SK-N-SH (cell line): ENCODE measurements at regions not wholly inside any gene's neighbourhood (a gene's known extent, or its start where the extent isn't known, plus 50 kb on each side); places are given as distances from the start of the nearest gene placed in this dataset.
A peak's percentile ranks its signal among the peaks of the same experiment; 100 is the strongest.

Source experiments
- CTCF ChIA-PET: fragments of 300-600, 350-600 bp; formaldehyde crosslinking; extraction: SDS; loops from one replicate; lab custom pipeline; 2021; lab: Yijun Ruan, JAX
- POLR2A ChIA-PET: fragments of 350-600 bp; sonication (Branson Sonifier 250); formaldehyde crosslinking; extraction: SDS; loops from one replicate; lab custom pipeline; 2020; ENCODE audit warnings: antibody characterized with exemption, inconsistent platforms; lab: Yijun Ruan, JAX
- DNase-seq: peaks from one replicate; pipeline ENCODE4 v3.0.0; 2012
- H2AFZ ChIP-seq: fragments of 200-600 bp; sonication (generic); 2 replicates; pipeline ENCODE4 v1.8.1; 2016; ENCODE audit warnings: antibody characterized with exemption, mild to moderate bottlenecking, low read depth
- H3F3A ChIP-seq: fragments of 200-600 bp; sonication (generic); replicated peaks from 2 replicates; pipeline ENCODE3; 2016; ENCODE audit warnings: antibody characterized with exemption, mild to moderate bottlenecking; ENCODE audit not compliant: insufficient read depth
- H3K27ac ChIP-seq, 2 experiments: fragments of 200-500 bp in 1 of 2; fragments of 200-600 bp in 1 of 2; sonication (Bioruptor generic) in 1 of 2; sonication (generic), shearing (Covaris generic) in 1 of 2; 2 replicates each; pipeline versions ENCODE4 v1.5.1 to v1.6.1; 2014 to 2016; ENCODE audit warnings: low read depth in 2 of 2, inconsistent platforms in 1 of 2, low read length in 1 of 2, mild to moderate bottlenecking in 1 of 2, mixed read lengths in 1 of 2
- H3K27me3 ChIP-seq: fragments of 200-600 bp; sonication (generic), shearing (Covaris generic); 2 replicates; pipeline ENCODE4 v1.6.1; 2016; ENCODE audit warnings: mixed run types; ENCODE audit not compliant: insufficient read depth
- H3K36me3 ChIP-seq, 2 experiments: fragments of 200-500 bp in 1 of 2; fragments of 200-600 bp in 1 of 2; sonication (Bioruptor generic) in 1 of 2; sonication (generic) in 1 of 2; replicated peaks in 1 of 2; 2 replicates each; pipeline versions ENCODE3 to v1.5.1; 2014 to 2016; ENCODE audit warnings: low read length in 1 of 2, mild to moderate bottlenecking in 1 of 2; ENCODE audit not compliant: insufficient read depth in 2 of 2, control insufficient read depth in 1 of 2
- H3K4me1 ChIP-seq, 2 experiments: fragments of 200-500 bp in 1 of 2; fragments of 200-600 bp in 1 of 2; sonication (Bioruptor generic) in 1 of 2; sonication (generic), shearing (Covaris generic) in 1 of 2; 2 replicates each; pipeline versions ENCODE4 v1.5.1 to v1.6.1; 2014 to 2016; ENCODE audit warnings: low read depth in 1 of 2, low read length in 1 of 2, mixed run types in 1 of 2; ENCODE audit not compliant: insufficient read depth in 2 of 2, control insufficient read depth in 1 of 2
- H3K4me2 ChIP-seq: fragments of 200-600 bp; sonication (generic), shearing (Covaris generic); 2 replicates; pipeline ENCODE4 v1.6.1; 2017; ENCODE audit warnings: mixed run types
- H3K4me3 ChIP-seq, 2 experiments: fragments of 200-500 bp in 1 of 2; fragments of 200-600 bp in 1 of 2; sonication (Bioruptor generic) in 1 of 2; sonication (generic), shearing (Covaris generic) in 1 of 2; 2 replicates each; pipeline versions ENCODE4 v1.5.1 to v1.8.1; 2014 to 2016; ENCODE audit warnings: low read depth in 2 of 2, inconsistent platforms in 1 of 2, low read length in 1 of 2, mild to moderate bottlenecking in 1 of 2, mixed read lengths in 1 of 2, moderate library complexity in 1 of 2
- H3K79me2 ChIP-seq: fragments of 200-600 bp; sonication (generic); 2 replicates; pipeline ENCODE4 v1.8.1; 2017; ENCODE audit warnings: mild to moderate bottlenecking; ENCODE audit not compliant: insufficient read depth
- H3K9ac ChIP-seq: fragments of 200-600 bp; sonication (generic); 2 replicates; pipeline ENCODE4 v1.6.1; 2017; ENCODE audit warnings: mixed run types
- H3K9me2 ChIP-seq: fragments of 200-600 bp; sonication (generic); 2 replicates; pipeline ENCODE4 v1.6.1; 2017; ENCODE audit warnings: mixed run types
- H3K9me3 ChIP-seq: fragments of 200-600 bp; sonication (generic); 2 replicates; pipeline ENCODE4 v1.6.1; 2017; ENCODE audit warnings: mixed run types, mild to moderate bottlenecking, moderate library complexity
- H4K20me1 ChIP-seq: fragments of 200-600 bp; sonication (generic); 2 replicates; pipeline ENCODE4 v1.6.1; 2017; ENCODE audit warnings: mild to moderate bottlenecking, mixed run types; ENCODE audit not compliant: insufficient read depth
- CHD2 ChIP-seq: fragments of 150-350 bp; IDR thresholded peaks from 2 replicates; pipeline ENCODE4 v1.6.1; 2018; ENCODE audit warnings: low read length; ENCODE audit not compliant: partially characterized antibody
- CTCF ChIP-seq: fragments of 200-600 bp; sonication (generic); IDR thresholded peaks from 2 replicates; pipeline ENCODE4 v1.6.1; 2017; ENCODE audit warnings: antibody characterized with exemption, mild to moderate bottlenecking, moderate library complexity
- ELF1 ChIP-seq: IDR thresholded peaks from 2 replicates; pipeline ENCODE4 v1.4.0; 2012
- EZH2phosphoT487 ChIP-seq: fragments of 200-600 bp; sonication (generic); IDR thresholded peaks from 2 replicates; pipeline ENCODE4 v1.6.1; 2017; ENCODE audit warnings: low read depth, mixed run types, mild to moderate bottlenecking, antibody characterized with exemption, moderate library complexity, borderline replicate concordance
- FOXJ3 ChIP-seq: sonication (generic); formaldehyde crosslinking; IDR thresholded peaks from 2 replicates; pipeline ENCODE4 v1.5.1; 2020; ENCODE audit warnings: mild to moderate bottlenecking, missing genetic modification reagents
- GABPA ChIP-seq: IDR thresholded peaks from 2 replicates; pipeline ENCODE4 v1.4.0; 2012; ENCODE audit warnings: low read depth, mild to moderate bottlenecking
- GATA2 ChIP-seq: sonication (generic); formaldehyde crosslinking; IDR thresholded peaks from 2 replicates; pipeline ENCODE4 v1.5.0; 2020; ENCODE audit warnings: mild to moderate bottlenecking, missing genetic modification reagents
- MEF2A ChIP-seq: IDR thresholded peaks from 2 replicates; pipeline ENCODE4 v1.4.0; 2012; ENCODE audit warnings: low read depth, borderline replicate concordance
- NFIC ChIP-seq: IDR thresholded peaks from 2 replicates; pipeline ENCODE4 v1.4.0; 2012; ENCODE audit warnings: borderline replicate concordance
- NRF1 ChIP-seq: IDR thresholded peaks from 2 replicates; pipeline ENCODE4 v1.6.1; 2012; ENCODE audit warnings: low read depth, mild to moderate bottlenecking, low read length
- RCOR1 ChIP-seq: fragments of 150-350 bp; IDR thresholded peaks from 2 replicates; pipeline ENCODE4 v1.6.1; 2017; ENCODE audit warnings: antibody characterized with exemption, low read length
- RFX5 ChIP-seq: IDR thresholded peaks from 2 replicates; pipeline ENCODE4 v1.6.1; 2012; ENCODE audit warnings: mild to moderate bottlenecking, improper control_type of control experiment, low read length
- RXRA ChIP-seq: IDR thresholded peaks from 2 replicates; pipeline ENCODE4 v1.4.0; 2012; ENCODE audit warnings: low read depth, mild to moderate bottlenecking, borderline replicate concordance
- SMC3 ChIP-seq: IDR thresholded peaks from 2 replicates; pipeline ENCODE4 v1.6.1; 2012; ENCODE audit warnings: low read depth, low read length, improper control_type of control experiment
- TCF12 ChIP-seq: IDR thresholded peaks from 2 replicates; pipeline ENCODE4 v1.4.0; 2012
- TEAD4 ChIP-seq: IDR thresholded peaks from 2 replicates; pipeline ENCODE4 v1.4.0; 2012; ENCODE audit warnings: mild to moderate bottlenecking, borderline replicate concordance; ENCODE audit not compliant: insufficient read depth
- ZBTB33 ChIP-seq: IDR thresholded peaks from 2 replicates; pipeline ENCODE4 v1.4.0; 2012; ENCODE audit warnings: low read depth, borderline replicate concordance
- WGBS: methylation state at CpG from one replicate; pipeline ENCODE4 v1.1.6; 2017; ENCODE audit warnings: low lambda C conversion rate; 5-methylcytosine and 5-hydroxymethylcytosine counted together
- TF ChIP-seq, protein P1 (sequence below): IDR thresholded peaks from 2 replicates; pipeline ENCODE4 v1.4.0; 2012; ENCODE audit warnings: low read depth, borderline replicate concordance

GRCh38 chr2:45279356-45279755, 270.1 kb upstream of the SIX2 start:
- peaks cover 14 to 56% of the 10 kb centered on the region in 2 experiments for H3K4me1 ChIP-seq
- POLR2A ChIA-PET: no interaction called here
- DNase-seq: no peak
- H3K9ac ChIP-seq: peak overlapping the region; percentile 3
- H3K27ac ChIP-seq: peak overlapping the region in 1 of 2 experiments; percentile 75; a peak in 2 of 4 replicates
- no peaks in the 10 kb centered on the region for H3K79me2 ChIP-seq
- no peaks in the 10 kb centered on the region for H3K27me3 ChIP-seq
- no peaks in the 10 kb centered on the region for H4K20me1 ChIP-seq
- no peak overlapping the region for H3K4me2 ChIP-seq
- peaks cover 17% of the 10 kb centered on the region for H3F3A ChIP-seq
- WGBS: 93% methylated on average over 2 of the region's 2 CpGs
- H3K4me3 ChIP-seq: no peak overlapping the region
- TF ChIP-seq ZBTB33: no peak
- TF ChIP-seq TCF12: no peak
- no peak for TF ChIP-seq CTCF
- no peak for TF ChIP-seq ELF1
- TF ChIP-seq RXRA: no peak
- TF ChIP-seq CHD2: no peak
- no peak for TF ChIP-seq NRF1
- TF ChIP-seq RFX5: no peak
- no peak for TF ChIP-seq GATA2 (CRISPR knock-in tag)
- TF ChIP-seq MEF2A: no peak
- no peak for TF ChIP-seq RCOR1
- TF ChIP-seq TEAD4: no peak
- TF ChIP-seq FOXJ3: no peak
- TF ChIP-seq, protein P1, sequence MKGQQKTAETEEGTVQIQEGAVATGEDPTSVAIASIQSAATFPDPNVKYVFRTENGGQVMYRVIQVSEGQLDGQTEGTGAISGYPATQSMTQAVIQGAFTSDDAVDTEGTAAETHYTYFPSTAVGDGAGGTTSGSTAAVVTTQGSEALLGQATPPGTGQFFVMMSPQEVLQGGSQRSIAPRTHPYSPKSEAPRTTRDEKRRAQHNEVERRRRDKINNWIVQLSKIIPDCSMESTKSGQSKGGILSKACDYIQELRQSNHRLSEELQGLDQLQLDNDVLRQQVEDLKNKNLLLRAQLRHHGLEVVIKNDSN: no peak
- TF ChIP-seq NFIC: no peak
- TF ChIP-seq GABPA: no peak
- TF ChIP-seq EZH2phosphoT487: no peak
- no peak for TF ChIP-seq SMC3
- TF ChIP-seq, all 33 proteins: peak for 0
- Histone ChIP-seq H2AFZ (no peak overlapping the region), H3K9me2 (no peaks in the 10 kb centered on the region), H3K36me3 (no peaks in the 10 kb centered on the region), H3K9me3 (no peaks in the 10 kb centered on the region)
- CTCF ChIA-PET: interaction anchor here (1.2 kb wide), 1 partner anchor 42 kb away, joined by 3 read pairs; no protein-coding TSS in a partner anchor
